ENCODE measurements at regions not wholly inside any gene's neighbourhood (a gene's known extent, or its start where the extent isn't known, plus 50 kb on each side); places are given as distances from the start of the nearest gene placed in this dataset.
A peak's percentile ranks its signal among the peaks of the same experiment; 100 is the strongest.

DNA sequence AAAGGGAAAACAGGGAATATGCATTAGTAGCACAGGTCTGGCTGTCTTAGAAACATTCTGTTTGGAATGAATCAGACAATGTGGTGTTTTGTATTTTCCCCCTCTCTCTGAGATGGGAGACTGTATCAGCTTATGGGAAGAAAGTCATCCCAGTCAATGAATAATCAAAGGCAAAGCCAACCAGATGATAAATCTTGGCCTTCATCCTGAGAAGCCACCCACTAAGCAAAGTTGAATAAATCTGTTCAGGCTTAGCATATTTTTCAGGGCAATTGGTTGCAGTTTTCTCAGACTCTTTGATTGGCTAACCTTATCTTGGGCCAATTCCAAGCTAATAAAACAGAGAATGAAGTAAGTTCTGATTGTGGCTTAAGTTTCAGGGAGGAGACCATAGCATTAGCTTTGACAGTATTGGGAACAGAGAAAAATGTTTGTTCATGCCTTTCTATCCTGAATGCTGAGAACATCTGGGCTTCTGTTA, 63.6 kb upstream of the ARL8B start:
- Histone ChIP-seq H3K36me3 (no peaks in the 10 kb centered on the region), H3K4me1 (peaks cover 0 to 43% (median 8%) of the 10 kb centered on the region in 12 donors), H3K4me3 (no peak overlapping the region), H3K27me3 (no peaks in the 10 kb centered on the region), H3K27ac (peak overlapping the region in 1 of 12 donors; percentile 23), H3K9me3 (no peaks in the 10 kb centered on the region)
- intact Hi-C loops (cut with DNase I): loop anchor here in 8 of 10 donors (1.0 to 10.0 kb wide), 6 partner anchors 346 to 704 kb away; no protein-coding TSS in a partner anchor
- DNase-seq (no peak), ATAC-seq (peak in 1 of 4 donors; percentile 10)
- no peak for TF ChIP-seq POLR2A (IDR thresholded peaks at IDR 0.05)
- TF ChIP-seq, protein P1, sequence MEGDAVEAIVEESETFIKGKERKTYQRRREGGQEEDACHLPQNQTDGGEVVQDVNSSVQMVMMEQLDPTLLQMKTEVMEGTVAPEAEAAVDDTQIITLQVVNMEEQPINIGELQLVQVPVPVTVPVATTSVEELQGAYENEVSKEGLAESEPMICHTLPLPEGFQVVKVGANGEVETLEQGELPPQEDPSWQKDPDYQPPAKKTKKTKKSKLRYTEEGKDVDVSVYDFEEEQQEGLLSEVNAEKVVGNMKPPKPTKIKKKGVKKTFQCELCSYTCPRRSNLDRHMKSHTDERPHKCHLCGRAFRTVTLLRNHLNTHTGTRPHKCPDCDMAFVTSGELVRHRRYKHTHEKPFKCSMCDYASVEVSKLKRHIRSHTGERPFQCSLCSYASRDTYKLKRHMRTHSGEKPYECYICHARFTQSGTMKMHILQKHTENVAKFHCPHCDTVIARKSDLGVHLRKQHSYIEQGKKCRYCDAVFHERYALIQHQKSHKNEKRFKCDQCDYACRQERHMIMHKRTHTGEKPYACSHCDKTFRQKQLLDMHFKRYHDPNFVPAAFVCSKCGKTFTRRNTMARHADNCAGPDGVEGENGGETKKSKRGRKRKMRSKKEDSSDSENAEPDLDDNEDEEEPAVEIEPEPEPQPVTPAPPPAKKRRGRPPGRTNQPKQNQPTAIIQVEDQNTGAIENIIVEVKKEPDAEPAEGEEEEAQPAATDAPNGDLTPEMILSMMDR (IDR thresholded peaks at IDR 0.05): no peak

DNA sequence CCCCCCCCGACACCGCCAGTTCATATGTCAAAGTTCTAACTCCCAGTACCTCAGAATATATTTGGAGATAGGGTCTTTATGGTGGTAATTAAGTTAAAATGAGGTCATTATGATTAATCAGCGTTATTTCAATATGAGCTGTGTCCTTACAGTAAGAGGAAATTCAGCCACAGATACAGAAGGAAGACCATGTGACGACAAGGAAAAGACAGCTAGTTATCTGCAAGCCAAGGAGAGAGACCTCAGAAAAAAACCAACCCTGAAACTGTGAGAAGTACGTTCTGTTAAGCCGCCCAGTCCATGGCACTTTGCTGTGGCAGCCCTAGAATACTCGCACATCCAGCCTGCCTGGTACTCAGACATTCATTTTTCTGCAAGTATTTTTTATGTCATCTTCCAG, 62.3 kb upstream of the ARL8B start:
- H3K27me3 ChIP-seq: no peaks in the 10 kb centered on the region
- H3K4me1 ChIP-seq: peaks cover 0 to 34% (median 7%) of the 10 kb centered on the region in 12 donors
- TF ChIP-seq, protein P1 (IDR thresholded peaks at IDR 0.05): no peak
- no peak for TF ChIP-seq POLR2A (IDR thresholded peaks at IDR 0.05)
- DNase-seq: no peak
- ATAC-seq: no peak
- H3K9me3 ChIP-seq: no peaks in the 10 kb centered on the region
- no peak overlapping the region for H3K4me3 ChIP-seq
- WGBS, 4 donors: 80 to 85% (median 82%) methylated on average over 7 of the region's 7 CpGs
- intact Hi-C loops (cut with DNase I): loop anchor here in 8 of 10 donors (2.0 to 10.0 kb wide), 5 partner anchors 347 to 705 kb away; no protein-coding TSS in a partner anchor
- H3K27ac ChIP-seq: no peak overlapping the region
- no peaks in the 10 kb centered on the region for H3K36me3 ChIP-seq

DNA sequence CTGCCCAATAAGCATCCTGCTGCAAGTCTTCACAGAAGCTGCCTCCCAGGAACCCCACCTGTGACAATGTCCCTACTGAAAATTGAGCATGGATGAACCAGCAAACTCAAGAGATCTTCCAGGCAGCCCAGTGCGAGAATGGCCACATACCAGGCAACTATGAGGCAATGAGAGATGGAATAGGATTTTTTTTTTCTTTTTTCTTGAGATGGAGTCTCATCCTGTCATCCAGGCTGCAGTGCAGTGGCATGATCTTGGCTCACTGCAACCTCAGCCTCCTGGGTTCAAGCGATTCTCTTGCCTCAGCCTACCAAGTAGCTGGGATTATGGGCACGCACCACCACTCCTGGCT, 60.9 kb upstream of the ARL8B start:
- intact Hi-C loops (cut with DNase I): no loop called here
- H3K9me3 ChIP-seq: no peaks in the 10 kb centered on the region
- H3K4me3 ChIP-seq: no peak overlapping the region
- no peak overlapping the region for H3K27ac ChIP-seq
- ATAC-seq: no peak
- H3K36me3 ChIP-seq: no peaks in the 10 kb centered on the region
- no peak for DNase-seq
- WGBS, 4 donors: 64 to 79% (median 71%) methylated on average over 3 of the region's 3 CpGs
- H3K4me1 ChIP-seq: peaks cover 0 to 21% (median 7%) of the 10 kb centered on the region in 12 donors
- TF ChIP-seq, protein P1 (IDR thresholded peaks at IDR 0.05): no peak
- no peak for TF ChIP-seq POLR2A (IDR thresholded peaks at IDR 0.05)
- no peaks in the 10 kb centered on the region for H3K27me3 ChIP-seq

DNA sequence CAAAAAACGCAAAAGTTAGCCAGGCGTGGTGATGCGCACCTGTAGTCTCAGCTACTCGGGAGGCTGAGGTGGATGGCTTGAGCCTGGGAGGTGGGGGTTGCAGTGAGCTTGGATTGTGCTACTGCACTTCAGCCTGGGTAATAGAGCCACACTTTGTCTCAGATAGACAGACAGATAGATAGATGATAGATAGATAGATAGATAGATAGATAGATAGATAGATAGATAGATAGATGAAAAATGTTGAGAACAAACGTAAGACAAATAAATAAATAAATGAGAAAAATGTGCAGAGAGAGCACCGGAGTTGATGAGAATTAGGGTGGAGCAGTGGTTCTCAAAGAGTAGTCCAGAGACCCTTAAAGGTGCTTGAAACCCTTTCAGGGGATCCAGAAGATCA, 58.4 kb upstream of the ARL8B start:
- H3K27me3 ChIP-seq: no peaks in the 10 kb centered on the region
- no peak overlapping the region for H3K27ac ChIP-seq
- intact Hi-C loops (cut with DNase I): no loop called here
- DNase-seq (no peak), ATAC-seq (no peak)
- no peaks in the 10 kb centered on the region for H3K4me1 ChIP-seq
- no peak overlapping the region for H3K4me3 ChIP-seq
- no peaks in the 10 kb centered on the region for H3K9me3 ChIP-seq
- TF ChIP-seq, protein P1 (IDR thresholded peaks at IDR 0.05): no peak
- TF ChIP-seq POLR2A (IDR thresholded peaks at IDR 0.05): no peak
- H3K36me3 ChIP-seq: no peaks in the 10 kb centered on the region
- 92 to 95% (median 95%) methylated on average over 6 of the region's 6 CpGs for WGBS, 4 donors
